Skin of body (tissue), 1 donor: ENCODE measurements at regions not wholly inside any gene's neighbourhood (a gene's known extent, or its start where the extent isn't known, plus 50 kb on each side); places are given as distances from the start of the nearest gene placed in this dataset.

Experiments
- DNase-seq: peaks from one replicate; lab custom pipeline; 2025; lab: John Stamatoyannopoulos, UW

GRCh38 chr14:95413289-95414215 lies 93.8 kb upstream of the CLMN start:
- no peak for DNase-seq

GRCh38 chr14:95410838-95411237 lies 91.1 kb upstream of the CLMN start:
- no peak for DNase-seq

GRCh38 chr14:95409477-95410272 lies 90.0 kb upstream of the CLMN start:
- DNase-seq = no peak

- no peak for DNase-seq
Observed at GRCh38 chr14:95408731-95409476, 89.2 kb upstream of the CLMN start.

- DNase-seq = peak; percentile 4
Observed at GRCh38 chr14:95407354-95407753, 87.6 kb upstream of the CLMN start.

- no peak for DNase-seq
Observed at GRCh38 chr14:95406756-95407277, 87.1 kb upstream of the CLMN start.

- no peak for DNase-seq
Observed at GRCh38 chr14:95404583-95404982, 84.9 kb upstream of the CLMN start.

GRCh38 chr14:95402578-95402977 lies 82.9 kb upstream of the CLMN start:
- DNase-seq = peak; percentile 35

- DNase-seq = peak; percentile 35
Observed at GRCh38 chr14:95402176-95402575, 82.5 kb upstream of the CLMN start.

- no peak for DNase-seq
Observed at GRCh38 chr14:95398630-95399547, 79.2 kb upstream of the CLMN start.

GRCh38 chr14:95397325-95397724 lies 77.6 kb upstream of the CLMN start:
- no peak for DNase-seq

- DNase-seq = no peak
Observed at GRCh38 chr14:95396221-95396620, 76.5 kb upstream of the CLMN start.

GRCh38 chr14:95395098-95395737 lies 75.5 kb upstream of the CLMN start:
- no peak for DNase-seq

- DNase-seq = no peak
Observed at GRCh38 chr14:95394297-95395097, 74.8 kb upstream of the CLMN start.

- no peak for DNase-seq
Observed at GRCh38 chr14:95392841-95393240, 73.1 kb upstream of the CLMN start.

- no peak for DNase-seq
Observed at GRCh38 chr14:95391331-95391730, 71.6 kb upstream of the CLMN start.

- DNase-seq = peak; percentile 39
Observed at GRCh38 chr14:95389471-95390011, 69.8 kb upstream of the CLMN start.

GRCh38 chr14:95388699-95389098 lies 69.0 kb upstream of the CLMN start:
- no peak for DNase-seq
